ENCODE measurements at regions not wholly inside any gene's neighbourhood (a gene's known extent, or its start where the extent isn't known, plus 50 kb on each side); places are given as distances from the start of the nearest gene placed in this dataset.

DNA sequence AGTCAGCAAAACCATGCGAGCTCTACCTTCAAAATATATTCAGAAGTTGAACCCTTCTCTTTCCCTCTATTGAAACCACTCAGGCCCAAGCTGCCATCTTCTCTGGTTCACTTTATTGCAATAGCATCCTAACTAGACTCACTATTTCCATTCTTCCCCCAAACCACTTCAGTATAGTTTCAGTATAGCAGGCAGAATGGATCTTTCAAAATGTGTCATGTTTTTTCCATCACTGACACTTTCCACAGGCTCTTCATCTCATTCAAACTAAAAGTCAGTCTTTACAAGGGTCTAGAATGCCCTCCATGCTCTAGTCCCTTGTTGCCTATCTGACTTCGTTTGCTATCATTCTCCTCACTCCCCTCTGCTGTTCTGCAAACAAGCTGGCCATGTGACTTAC is 274.4 kb downstream of the IDS start:
- TF ChIP-seq CTCF (IDR thresholded peaks at IDR 0.05) (no peak), POLR2AphosphoS5 (IDR thresholded peaks at IDR 0.05; ENCODE audit: insufficient read depth in 1 of 2, low read depth in 1 of 2) (no peak), POLR2A (IDR thresholded peaks at IDR 0.05) (no peak)

All from vagina (tissue), 2 donors.